ENCODE measurements at regions not wholly inside any gene's neighbourhood (a gene's known extent, or its start where the extent isn't known, plus 50 kb on each side); places are given as distances from the start of the nearest gene placed in this dataset.
A peak's percentile ranks its signal among the peaks of the same experiment; 100 is the strongest.
"Not testable (repeated sequence)": the region's sequence is repeated elsewhere in the genome, so short reads cannot be mapped to it uniquely, and the experiment has no call there.

DNA sequence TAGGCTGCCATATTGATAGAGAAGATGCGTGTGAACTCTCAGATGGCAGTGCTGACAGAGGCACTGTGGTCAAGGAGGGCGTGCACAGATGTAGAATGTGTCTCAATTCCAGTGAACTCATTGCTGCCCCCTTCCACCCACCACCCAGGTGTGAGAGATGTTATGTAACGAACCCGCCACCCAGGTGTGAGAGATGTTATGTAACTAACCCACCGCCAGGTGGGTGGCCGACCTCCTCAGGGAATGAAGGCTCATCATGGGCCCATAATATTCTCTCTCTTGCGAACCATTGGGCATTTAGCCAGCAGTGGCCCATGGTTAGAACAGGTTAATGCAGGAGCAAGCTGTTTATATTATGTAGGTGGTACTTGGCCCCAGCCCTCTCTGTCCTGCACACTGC lies 140.4 kb upstream of the MTPN start:
- DNase-seq (ENCODE audit: low read depth in 2 of 2), result no peak

GRCh38 chr7:136116186-136116585 lies 139.0 kb upstream of the MTPN start:
- DNase-seq (ENCODE audit: low read depth in 2 of 2), result no peak

DNA sequence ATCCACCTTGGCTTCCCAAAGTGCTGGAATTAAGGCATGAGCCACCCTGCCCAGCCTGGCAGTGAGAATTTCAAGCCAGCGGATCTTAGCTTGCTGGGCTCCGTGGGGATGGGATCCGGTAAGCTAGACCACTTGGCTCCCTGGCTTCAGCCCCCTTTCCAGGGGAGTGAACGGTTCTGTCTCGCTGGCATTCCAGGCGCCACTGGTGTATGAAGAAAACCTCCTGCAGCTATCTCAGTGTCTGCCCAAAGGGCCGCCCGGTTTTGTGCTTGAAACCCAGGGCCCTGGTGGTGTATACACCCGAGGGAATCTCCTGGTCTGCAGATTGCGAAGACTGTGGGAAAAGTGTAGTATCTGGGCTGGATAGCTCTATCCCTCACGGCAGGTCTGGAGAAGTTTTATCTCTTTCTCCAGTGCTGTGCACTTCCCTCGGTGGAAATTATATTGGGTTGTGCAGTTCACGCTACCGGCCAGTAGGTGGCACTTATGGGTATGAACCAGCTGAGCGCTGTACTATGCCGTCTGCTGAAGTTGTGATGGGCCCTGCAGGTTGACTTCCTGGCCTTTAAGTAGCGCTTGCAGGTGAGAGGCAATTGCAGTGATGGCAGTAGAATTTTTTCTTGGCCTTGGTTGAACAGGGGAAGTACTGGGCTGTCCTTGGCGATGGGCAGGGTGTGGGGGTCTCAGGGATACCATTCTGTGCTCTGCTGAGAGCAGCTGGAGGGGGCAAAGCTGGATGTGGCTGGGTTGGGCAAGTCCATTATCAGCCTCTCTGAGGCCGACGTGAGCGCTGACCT lies 138.0 kb upstream of the MTPN start:
- DNase-seq (ENCODE audit: low read depth in 2 of 2), result peak in 1 of 2 donors; percentile 3

DNA sequence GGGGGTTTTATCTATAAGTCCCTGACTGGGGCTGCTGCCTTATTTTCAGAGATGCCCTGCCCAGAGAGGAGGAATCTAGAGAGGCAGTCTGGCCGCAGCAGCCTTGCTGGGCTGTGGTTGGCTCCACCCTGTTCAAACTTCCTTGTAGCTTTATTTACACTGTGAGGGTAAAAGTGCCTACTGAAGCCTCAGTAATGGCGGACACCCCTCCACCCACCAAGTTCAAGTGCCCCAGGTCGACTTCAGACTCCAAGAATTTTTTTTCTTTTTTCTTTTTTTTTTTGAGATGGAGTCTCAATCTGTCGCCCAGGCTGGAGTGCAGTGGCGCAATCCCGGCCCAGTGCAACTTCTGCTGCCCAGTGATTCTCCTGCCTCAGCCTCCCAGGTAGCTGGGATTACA lies 137.3 kb upstream of the MTPN start:
- not testable (repeated sequence) for DNase-seq (ENCODE audit: low read depth in 2 of 2)

GRCh38 chr7:136109037-136109436 lies 131.9 kb upstream of the MTPN start:
- not testable (repeated sequence) for DNase-seq (ENCODE audit: low read depth in 2 of 2)

DNA sequence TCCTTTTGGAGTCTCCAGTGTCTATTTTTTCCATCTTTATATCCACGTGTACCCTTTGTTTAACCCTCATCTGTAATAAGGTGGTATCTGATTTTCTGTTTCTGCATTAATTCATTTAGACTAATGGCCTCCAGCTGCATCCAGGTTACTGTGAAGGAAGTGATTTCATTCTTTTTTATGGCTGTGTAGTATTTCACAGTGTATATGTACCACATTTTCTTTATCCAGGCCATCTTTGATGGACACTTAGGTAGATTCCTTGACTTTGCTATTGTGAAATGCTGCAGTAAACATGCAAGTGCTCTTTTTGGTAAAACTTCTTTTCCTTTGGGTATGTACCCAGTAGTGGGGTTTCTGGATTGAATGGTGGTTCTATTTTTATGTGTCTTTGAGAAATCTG lies 128.0 kb upstream of the MTPN start:
- no peak for DNase-seq (ENCODE audit: low read depth in 2 of 2)

- no peak for DNase-seq (ENCODE audit: low read depth in 2 of 2)
Measured at GRCh38 chr7:136104269-136104603, 127.1 kb upstream of the MTPN start.

GRCh38 chr7:136103545-136104268 lies 126.5 kb upstream of the MTPN start:
- no peak for DNase-seq (ENCODE audit: low read depth in 2 of 2)

DNA sequence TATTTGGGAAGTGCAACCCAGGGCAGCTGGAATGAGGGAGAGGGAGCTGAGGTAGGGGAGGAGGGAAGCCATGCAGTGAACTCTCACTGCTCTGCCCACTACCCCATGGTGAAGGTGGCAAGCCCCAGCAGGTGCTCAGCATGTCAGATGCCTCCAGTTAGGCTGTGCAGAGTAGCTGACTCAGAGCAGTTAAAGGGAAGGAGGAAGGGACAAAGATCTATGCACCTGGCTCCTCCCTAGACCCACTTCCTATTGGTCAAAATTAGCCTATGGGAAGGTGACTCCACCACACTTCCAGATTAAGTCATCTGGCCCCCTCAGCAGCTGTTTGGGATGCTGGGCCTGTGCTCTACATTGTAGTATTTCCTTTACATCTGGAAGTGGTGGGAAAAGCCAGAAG lies 125.7 kb upstream of the MTPN start:
- no peak for DNase-seq (ENCODE audit: low read depth in 2 of 2)

DNA sequence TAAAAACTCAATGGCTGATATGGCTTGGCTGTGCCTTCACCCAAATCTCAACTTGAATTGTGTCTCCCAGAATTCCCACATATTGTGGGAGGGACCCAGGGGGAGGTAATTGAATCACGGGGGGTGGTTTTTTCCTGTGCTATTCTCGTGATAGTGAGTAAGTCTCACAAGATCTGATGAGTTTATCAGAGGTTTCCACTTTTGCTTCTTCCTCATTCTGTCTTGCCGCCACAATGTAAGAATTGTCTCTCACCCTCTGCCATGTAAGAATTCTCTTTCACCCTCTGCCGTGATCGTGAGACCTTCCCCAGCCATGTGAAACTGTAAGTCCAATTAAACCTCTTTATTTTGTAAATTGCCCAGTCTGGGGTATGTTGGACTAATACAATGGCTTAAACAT lies 115.6 kb upstream of the MTPN start:
- not testable (repeated sequence) for DNase-seq (ENCODE audit: low read depth in 2 of 2)

DNA sequence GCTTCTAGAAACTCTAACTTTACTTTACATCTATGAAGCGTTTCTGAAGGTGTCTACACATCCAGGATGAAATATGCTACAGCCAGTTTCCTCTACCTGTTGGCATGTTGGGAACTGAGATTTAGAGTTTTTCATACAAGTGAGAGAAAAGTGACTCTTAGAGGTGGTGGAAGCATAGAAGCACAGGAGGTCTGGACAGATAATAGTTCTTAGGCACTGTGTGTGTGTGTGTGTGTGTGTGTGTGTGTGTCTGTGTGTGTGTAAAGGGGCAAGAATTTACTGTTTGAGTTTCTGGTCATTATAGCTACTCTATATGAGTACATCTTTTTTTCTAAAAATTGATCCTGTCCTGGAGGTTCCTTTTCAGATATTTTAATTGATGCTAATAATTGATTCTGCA lies 110.7 kb upstream of the MTPN start:
- DNase-seq (ENCODE audit: low read depth in 2 of 2), result no peak

DNA sequence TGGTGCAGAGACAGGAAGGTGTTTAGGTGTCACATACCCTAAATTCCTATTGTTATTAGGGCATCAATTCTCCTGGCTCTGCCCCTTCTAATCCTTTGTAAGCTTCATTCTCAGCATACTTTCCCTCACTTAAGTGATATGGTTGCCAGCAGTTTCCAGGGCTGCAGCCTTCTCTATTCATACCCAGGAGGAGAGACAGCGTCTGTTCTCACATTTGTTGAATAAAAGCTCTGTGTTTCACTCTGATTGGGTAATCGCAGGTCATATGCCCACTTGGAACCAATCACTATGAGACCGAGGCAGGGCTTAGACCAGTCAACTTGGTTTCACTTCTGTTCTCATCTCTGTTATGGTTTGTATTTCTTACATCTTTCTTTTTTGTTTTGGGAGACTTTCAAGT lies 109.6 kb upstream of the MTPN start:
- no peak for DNase-seq (ENCODE audit: low read depth in 2 of 2)

- DNase-seq (ENCODE audit: low read depth in 2 of 2), result no peak
Measured at GRCh38 chr7:136079934-136080333, 102.8 kb upstream of the MTPN start.

- DNase-seq (ENCODE audit: low read depth in 2 of 2), result no peak
Measured at GRCh38 chr7:136079478-136079892, 102.3 kb upstream of the MTPN start.

DNA sequence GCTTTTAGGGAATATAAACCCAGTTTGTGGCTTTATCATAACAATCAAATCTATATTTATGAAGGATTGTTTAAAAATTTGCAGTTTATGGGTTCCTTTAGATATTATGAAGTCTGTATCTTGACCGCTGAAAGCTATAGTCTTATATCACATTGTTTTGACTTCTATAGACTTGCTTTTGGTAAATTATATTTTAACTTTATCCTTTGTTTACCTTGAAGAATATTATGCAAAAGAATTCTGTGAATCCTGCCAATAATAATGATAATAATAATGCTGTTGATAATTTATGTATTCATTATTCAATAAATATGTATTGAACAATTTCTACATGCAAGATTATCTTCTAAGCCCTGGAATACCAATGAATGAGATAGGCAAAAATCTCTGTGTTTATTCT lies 101.9 kb upstream of the MTPN start:
- DNase-seq (ENCODE audit: low read depth in 2 of 2), result no peak

- DNase-seq (ENCODE audit: low read depth in 2 of 2), result no peak
Measured at GRCh38 chr7:136078630-136079029, 101.5 kb upstream of the MTPN start.

GRCh38 chr7:136076954-136077353 lies 99.8 kb upstream of the MTPN start:
- DNase-seq (ENCODE audit: low read depth in 2 of 2), result no peak

- DNase-seq (ENCODE audit: low read depth in 2 of 2), result no peak
Measured at GRCh38 chr7:136074843-136075242, 97.7 kb upstream of the MTPN start.

DNA sequence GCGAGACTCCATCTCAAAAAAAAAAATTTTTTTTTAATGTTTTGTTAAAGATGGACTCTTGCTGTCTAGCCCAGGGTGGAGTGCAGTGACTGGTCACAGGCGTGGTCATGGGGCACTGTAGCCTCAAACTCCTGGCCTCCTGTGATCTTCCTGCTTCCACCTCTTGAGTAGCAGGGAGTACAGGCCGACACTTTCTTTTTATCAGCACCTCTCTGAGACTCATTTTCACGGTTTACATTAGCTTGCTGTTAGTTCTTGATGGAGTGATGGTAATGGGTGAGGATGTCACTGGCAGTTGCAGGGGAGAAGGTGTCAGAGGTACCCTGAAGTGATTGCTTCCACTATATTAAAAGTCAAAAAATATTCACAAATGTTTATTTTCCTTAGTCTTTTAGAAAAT lies 95.3 kb upstream of the MTPN start:
- DNase-seq (ENCODE audit: low read depth in 2 of 2), result no peak

DNA sequence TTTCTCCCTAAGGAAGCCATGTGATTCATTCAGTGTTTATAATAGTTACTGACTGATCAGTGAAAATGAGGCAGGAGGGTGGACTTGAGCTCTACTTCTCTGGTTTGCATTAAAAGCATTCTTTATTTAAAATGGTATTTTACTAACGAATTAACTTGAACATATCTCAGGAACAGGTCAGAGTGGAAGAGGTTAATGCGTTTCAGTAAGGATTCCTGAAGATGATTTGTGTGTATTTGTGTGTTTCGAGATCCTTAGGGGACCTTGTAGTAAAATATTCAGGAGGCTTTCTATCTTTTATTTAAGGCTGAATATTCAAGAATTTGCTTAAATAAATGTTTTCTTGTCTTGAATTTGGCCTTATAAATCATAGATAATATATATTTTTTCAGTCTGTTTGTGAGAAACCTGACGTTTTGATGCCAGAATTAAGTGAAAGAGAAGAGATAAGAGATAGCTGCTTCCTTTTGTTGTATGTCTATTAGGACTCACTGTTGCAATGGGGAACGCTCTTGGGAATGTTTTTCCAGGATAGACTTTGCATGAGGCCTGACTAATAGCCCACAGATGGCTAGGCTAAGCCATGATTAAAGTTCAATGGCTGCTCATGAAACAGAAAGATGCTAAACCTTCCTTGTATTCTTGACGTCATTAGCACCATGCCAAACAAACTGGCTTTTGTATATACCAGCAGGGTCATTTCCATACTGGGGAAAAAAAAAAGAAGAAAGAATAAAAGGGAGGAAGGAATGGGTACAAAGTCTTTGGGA lies 93.8 kb upstream of the MTPN start:
- DNase-seq (ENCODE audit: low read depth in 2 of 2), result no peak

DNA sequence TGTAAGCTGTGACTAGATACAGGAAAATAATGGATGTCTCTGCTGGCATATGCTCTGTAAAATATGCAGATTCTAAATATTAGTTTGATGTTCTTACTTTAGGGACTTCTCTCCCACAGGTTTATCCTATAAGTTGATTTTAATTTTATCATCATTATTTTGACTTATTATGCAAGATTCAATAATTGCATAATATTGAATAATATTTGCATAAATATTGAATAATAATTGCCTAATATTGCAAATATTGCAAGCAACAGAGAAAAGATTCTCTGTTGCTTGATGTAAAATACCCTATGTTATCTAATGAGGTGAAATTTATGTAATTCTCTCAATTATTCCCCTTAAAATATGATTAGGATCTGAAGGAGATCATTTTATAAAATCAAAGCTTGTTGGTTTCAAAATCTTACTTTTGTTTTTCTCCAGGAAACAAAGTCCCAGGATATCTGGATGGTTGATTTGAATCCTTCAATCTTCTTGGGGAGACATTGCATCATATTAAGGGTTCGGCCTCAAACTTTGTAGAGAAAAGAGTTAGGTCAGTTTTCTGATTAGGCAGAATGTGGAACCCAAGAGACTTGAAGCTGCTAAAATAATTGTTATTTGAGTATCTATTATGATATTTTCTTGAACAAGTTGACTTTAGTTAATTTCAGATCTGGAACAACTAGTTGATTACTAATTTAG lies 92.8 kb upstream of the MTPN start:
- no peak for DNase-seq (ENCODE audit: low read depth in 2 of 2)

GRCh38 chr7:136067277-136067676 lies 90.1 kb upstream of the MTPN start:
- no peak for DNase-seq (ENCODE audit: low read depth in 2 of 2)
